ENCODE measurements at regions not wholly inside any gene's neighbourhood (a gene's known extent, or its start where the extent isn't known, plus 50 kb on each side); places are given as distances from the start of the nearest gene placed in this dataset.

GRCh38 chr6:91509039-91509438, 922.2 kb upstream of the MAP3K7 start:
- ATAC-seq, result no peak
- DNase-seq (ENCODE audit: low spot score), result no peak

DNA sequence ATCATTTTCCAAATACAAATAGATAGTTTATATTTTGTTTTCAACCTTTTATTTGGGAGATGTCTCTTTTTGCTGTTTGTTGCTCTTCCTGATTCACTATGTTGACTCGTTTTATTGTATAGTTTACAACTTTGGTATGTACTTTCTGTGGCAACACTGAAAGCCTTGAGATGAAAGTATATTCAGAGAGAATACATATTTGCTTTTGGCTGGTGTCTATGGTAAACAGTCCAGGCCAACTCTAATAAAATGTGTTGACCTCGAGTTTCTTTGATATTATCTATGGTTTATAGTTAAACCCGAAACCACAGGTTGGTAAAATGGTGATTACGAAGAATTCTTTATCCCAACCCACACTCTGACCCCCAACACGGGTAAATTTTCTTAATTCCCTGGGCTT, 919.6 kb upstream of the MAP3K7 start:
- no peak for DNase-seq (ENCODE audit: low spot score)
- no peak for ATAC-seq

DNA sequence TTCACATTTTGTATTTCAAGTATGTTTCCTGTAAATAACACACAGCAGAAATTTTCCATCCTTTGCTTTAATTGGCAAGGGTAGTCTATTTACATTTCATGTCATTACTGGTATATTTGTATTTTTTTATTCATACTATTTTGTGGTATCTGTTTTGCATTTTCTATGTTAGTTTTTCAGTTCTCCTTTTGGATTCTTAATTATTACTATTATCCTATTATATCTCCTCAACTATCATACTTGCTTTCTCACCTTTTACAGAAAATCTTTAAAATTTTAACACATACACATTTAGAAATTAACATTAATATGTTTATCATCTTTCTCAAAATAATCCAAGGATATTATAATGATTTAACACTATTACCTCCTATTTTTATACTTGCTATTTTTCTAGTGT, 918.3 kb upstream of the MAP3K7 start:
- ATAC-seq (no peak), DNase-seq (ENCODE audit: low spot score) (no peak)

- DNase-seq (ENCODE audit: low spot score) (no peak), ATAC-seq (no peak)
These were observed 915.1 kb upstream of the MAP3K7 start for GRCh38 chr6:91501930-91502329.

GRCh38 chr6:91500689-91501303, 913.9 kb upstream of the MAP3K7 start:
- ATAC-seq (no peak), DNase-seq (ENCODE audit: low spot score) (no peak)

DNA sequence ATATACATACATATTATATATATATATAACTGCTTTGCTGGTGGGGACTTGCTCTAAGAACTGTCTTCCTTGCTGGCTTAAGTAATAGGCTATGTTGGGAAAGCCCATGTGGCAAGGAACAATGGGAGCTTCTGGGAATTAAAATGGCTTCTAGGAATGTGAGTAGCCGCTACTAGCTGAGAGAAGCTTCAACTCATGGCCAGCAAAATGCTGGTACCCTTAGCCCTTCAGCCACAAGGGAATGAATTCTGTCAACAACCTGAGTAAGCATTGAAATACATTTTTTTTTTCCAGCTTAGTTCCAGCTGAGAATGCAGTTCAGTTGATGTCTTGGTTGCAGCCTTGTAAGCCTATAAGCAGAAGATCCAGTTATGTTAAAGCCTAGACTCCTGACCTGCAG, 911.7 kb upstream of the MAP3K7 start:
- DNase-seq (ENCODE audit: low spot score) (no peak), ATAC-seq (no peak)

GRCh38 chr6:91497770-91498169, 910.9 kb upstream of the MAP3K7 start:
- DNase-seq (ENCODE audit: low spot score), result no peak
- ATAC-seq, result no peak

GRCh38 chr6:91490671-91491301, 903.9 kb upstream of the MAP3K7 start:
- DNase-seq (ENCODE audit: low spot score), result no peak
- ATAC-seq, result no peak

DNA sequence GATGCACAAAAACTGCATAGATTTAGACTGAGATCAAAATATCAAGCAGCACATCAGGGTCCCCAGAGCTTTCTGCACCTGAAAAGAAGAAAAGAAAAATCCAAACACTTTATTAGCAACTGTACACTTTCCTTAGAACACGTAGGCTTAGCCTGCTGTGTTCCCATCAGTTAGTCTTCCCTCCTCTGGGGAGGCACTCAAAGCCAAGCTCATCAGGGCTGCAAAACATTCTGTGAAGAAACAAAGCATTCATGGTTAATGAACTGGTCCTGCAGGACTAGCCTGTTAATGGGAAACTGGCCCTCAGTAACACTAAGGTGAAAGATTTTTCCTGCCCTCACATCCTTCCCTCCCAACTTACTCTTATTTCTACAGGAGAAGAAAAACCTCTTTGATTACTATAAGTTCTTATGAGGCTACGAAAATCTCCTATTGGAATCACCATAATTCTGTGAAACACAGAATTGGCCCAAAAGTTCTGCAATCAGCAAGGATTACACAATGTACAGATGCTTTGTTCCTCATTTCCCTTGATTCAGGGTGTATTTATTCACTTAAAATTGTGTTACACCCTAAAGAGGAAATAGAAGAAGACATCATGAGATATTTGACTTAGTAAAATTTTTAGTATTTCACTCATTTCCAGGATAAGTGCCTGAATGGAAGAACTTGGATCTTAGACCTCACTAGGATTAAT, 901.0 kb upstream of the MAP3K7 start:
- DNase-seq (ENCODE audit: low spot score) (no peak), ATAC-seq (no peak)

DNA sequence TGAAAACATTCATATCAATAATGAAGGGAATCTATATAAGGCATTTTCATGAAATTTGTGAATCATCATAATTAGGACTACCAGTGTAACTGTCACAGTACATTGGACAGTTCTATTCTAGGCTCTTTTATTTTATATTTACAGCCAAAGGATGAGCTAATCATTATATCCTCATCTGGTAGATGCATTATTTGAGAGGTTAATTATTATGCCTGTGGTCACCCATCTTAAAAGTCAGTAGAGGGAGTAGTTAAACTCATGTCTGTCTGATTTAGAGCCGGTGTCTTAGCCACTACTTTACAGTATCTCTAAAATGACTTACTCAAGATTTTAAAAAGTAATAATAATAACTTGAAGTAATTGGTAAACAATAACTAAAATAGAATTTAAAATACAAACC, 899.3 kb upstream of the MAP3K7 start:
- DNase-seq (ENCODE audit: low spot score), result no peak
- ATAC-seq, result no peak

DNA sequence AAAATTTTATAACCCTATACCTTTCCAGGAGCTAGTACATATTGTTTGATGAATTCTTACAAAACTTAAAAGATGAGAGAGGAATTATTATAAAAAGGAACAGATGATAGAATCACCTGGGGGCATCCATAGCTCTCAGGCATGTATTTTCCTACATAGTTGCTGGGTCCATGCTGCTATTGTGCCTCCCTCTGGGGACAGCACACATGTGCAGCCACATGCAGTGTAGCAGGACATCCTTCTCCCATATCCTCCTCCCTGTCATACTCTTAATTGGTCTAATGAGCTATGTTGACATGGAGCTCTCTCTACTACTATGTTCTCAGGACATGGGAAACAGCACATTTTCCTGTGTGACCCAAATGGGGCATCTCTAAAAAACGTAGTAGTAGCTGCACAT, 898.2 kb upstream of the MAP3K7 start:
- ATAC-seq (no peak), DNase-seq (ENCODE audit: low spot score) (no peak)

DNA sequence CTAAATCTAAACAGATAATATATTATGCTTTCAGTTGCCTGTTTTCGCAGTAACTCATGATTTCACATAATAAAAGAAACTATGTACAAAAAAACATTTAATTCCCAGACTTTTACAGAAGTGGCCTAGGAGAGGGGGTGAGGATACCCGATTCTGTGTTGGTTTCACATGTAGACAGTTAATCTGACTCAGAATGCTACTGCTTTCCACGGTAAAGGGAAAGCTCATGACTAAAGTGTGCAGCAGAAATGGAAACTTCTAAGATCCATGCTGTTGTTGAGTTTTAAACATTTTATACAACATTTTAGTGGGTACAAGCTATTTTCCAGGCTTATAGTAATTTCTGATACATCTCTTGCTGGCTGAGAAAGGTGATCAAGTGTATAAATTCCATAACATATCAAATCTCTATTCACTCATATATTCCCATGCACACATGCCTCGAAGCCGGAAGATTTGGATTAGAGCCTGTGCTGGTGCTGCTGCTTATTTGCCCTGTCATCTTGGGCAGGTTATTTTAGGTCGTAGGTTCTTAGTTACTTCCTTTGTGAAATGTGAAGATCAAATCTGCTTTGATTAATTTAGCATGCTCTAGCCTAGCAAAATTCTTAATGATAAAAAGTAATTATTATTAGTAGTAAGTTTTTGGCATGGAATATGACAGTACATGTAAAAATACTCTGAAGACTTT, 896.7 kb upstream of the MAP3K7 start:
- no peak for DNase-seq (ENCODE audit: low spot score)
- ATAC-seq, result no peak

GRCh38 chr6:91482498-91482897, 895.6 kb upstream of the MAP3K7 start:
- ATAC-seq (no peak), DNase-seq (ENCODE audit: low spot score) (no peak)

DNA sequence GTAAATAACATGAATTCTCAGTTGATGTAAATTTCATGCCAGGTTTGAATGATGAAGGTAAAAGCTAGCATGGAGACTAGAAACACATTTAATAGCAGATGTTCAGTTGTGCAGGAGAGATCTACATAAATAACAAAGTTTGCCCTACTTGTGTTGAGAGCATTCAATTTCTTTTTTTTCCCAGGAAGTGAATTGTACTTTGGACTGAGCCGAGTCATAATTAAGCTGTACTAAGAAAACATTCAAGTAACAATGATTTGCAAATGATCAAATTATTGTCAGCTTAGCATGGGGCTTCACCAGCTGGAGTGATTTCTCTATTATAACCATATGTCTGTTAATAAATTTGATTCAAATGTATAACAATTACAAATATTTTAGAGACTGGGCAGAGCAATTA, 893.5 kb upstream of the MAP3K7 start:
- ATAC-seq (no peak), DNase-seq (ENCODE audit: low spot score) (no peak)

DNA sequence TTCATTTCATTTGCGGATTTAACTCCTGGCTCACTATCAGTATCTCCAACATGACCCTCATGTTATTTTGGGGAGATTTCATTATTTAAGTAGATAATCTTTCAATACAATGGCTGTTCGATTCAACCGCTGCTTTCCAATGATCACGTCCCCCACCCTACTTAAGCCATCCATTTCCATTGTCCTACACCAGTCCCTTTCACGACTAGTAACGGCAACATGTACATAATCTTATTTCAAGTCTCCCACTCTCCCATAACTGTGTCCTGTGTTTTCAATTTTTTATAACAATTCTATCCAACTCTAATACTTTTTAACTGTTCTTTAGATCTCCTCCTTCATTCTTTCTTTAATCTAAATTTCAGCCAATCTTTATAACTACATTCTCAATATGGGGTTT, 890.8 kb upstream of the MAP3K7 start:
- ATAC-seq, result no peak
- no peak for DNase-seq (ENCODE audit: low spot score)

- ATAC-seq, result peak; percentile 31
- no peak for DNase-seq (ENCODE audit: low spot score)
These were observed 889.1 kb upstream of the MAP3K7 start for GRCh38 chr6:91476000-91476399.

DNA sequence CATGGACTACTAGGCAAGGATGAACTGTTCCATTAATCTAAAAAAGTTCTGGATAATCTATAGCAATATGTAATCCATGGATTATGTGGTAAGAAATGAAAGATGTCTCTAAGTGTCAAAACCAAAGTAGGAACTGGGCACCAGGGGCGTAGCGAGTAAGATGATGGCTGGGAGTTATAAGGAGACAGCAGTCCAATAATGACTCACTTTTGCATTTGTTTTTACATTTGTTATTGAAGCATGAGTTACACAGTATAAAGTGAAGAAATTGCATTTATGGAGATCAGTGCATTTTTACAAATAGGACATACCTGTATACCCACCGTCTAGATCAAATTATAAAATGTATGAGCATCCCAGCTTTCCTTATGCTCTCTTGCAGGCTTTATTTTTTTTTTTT, 878.5 kb upstream of the MAP3K7 start:
- no peak for DNase-seq (ENCODE audit: low spot score)
- ATAC-seq, result no peak

- DNase-seq (ENCODE audit: low spot score), result no peak
- no peak for ATAC-seq
These were observed 877.8 kb upstream of the MAP3K7 start for GRCh38 chr6:91464718-91465117.

GRCh38 chr6:91464201-91464600, 877.3 kb upstream of the MAP3K7 start:
- ATAC-seq (no peak), DNase-seq (ENCODE audit: low spot score) (no peak)

- no peak for ATAC-seq
- DNase-seq (ENCODE audit: low spot score), result no peak
These were observed 875.4 kb upstream of the MAP3K7 start for GRCh38 chr6:91462241-91462640.

GRCh38 chr6:91453224-91453878, 866.5 kb upstream of the MAP3K7 start:
- ATAC-seq, result no peak
- DNase-seq (ENCODE audit: low spot score), result no peak
